ACHN (cell line): ENCODE measurements at regions not wholly inside any gene's neighbourhood (a gene's known extent, or its start where the extent isn't known, plus 50 kb on each side); places are given as distances from the start of the nearest gene placed in this dataset.
"Not testable (repeated sequence)": the region's sequence is repeated elsewhere in the genome, so short reads cannot be mapped to it uniquely, and the experiment has no call there.

ENCODE experiments used
- DNase-seq: peaks from one replicate; pipeline ENCODE4 v3.0.0-alpha.2; 2015
- in situ Hi-C: cut with HindIII; loops from 2 replicates; pipeline ENCODE4 v1.10.0; 2017; ENCODE audit warnings: low sequenced_read_pairs, low pct_ligation_motif_present, low pct_unique_long_range_greater_than_20kb

DNA sequence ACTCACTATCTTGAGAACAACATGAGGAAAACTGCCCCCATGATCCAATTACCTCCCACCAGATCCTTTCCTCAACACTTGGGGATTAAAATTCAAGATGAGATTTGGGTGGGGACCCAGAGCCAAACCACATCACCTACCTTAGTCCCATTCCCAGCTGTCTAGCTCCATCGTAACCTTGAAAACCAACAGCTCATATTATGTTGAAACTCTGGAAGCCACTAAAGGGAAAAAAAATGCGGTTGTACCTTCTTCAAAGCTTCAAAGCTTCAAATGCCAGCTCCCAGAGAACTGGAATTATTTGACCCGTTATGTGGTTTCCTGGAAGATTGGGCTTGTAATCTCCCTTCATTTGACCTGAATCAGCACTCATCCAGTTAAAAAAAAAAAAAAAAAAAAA, 223.1 kb upstream of the GPC6 start:
- DNase-seq = no peak
- in situ Hi-C loops = no loop called here

DNA sequence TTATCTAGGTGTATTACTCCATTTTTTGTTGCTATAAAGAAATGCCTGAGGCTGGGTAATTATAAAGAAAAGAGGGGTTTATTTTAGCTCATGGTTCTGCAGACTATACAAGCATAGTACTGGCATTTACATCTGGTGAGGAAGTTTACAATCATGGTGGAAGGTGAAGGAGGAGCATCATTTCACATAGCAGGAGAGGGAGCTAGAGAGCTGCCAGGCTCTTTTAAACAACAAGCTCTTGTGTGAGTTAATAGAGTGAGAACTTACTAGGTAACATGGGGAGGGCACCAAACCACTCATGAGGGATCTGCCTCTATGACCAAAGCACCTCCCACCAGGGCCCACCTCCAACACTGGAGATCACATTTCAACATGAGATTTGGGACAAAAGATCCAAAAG, 221.7 kb upstream of the GPC6 start:
- in situ Hi-C loops = no loop called here
- peak; percentile 13 for DNase-seq

DNA sequence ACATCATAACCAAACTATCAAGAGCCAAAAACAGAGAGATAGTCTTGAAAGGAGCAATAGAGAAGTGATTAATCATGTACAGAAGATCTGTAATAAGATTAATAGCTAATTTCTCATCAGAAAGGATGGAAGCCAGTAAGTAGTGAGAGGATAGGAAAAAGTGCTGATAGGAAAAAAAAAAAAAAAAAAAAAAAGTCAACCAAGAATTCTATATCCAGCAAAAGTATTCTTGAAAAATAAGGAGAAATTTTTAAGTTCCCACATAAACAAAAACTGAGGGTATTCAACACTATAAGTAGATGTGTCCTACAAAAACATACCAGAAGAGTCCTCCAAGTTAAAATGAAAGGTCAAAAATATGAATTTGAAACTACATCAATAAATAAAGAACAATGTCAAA, 218.7 kb upstream of the GPC6 start:
- DNase-seq = no peak
- in situ Hi-C loops = no loop called here

GRCh38 chr13:93017493-93018112, 209.0 kb upstream of the GPC6 start:
- in situ Hi-C loops = no loop called here
- DNase-seq = no peak

GRCh38 chr13:93023929-93024328, 202.7 kb upstream of the GPC6 start:
- no peak for DNase-seq
- in situ Hi-C loops = no loop called here

DNA sequence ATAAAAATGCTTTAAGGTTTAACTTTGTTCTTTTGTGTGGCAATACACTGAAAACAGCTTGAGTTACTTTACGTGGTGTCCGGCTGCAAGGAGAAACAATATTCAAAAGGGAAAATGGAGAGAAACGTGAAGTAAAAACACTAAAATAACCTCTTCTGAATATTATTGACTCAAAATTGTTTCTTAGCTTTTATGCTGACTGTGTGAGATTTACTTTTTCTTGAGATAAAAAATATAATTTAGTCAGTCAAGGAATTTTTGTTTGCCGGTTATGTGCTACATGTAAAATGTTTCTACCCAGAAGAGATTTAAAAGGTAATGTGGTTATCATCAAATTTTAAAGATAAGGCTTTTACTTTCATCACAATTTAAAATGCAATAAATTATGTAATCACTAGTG, 200.6 kb upstream of the GPC6 start:
- DNase-seq = no peak
- in situ Hi-C loops = no loop called here

DNA sequence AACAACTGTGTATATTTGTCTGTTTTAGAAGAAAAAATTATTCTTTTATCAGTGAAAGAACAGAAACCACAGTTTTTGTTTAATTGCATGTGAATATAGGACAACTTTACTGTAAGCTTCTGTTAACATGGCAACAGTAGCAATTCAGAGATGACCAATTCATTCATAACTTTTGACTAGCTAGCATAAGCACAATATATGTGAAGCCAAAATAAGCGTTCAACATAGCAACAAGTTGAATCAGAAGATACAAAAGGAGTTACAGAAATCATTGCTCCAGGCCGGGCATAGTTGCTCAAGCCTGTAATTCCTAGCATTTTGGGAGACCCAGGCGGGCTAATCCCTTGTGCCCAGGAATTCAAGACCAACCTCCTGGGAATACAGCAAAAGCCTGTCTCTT, 197.1 kb upstream of the GPC6 start:
- in situ Hi-C loops = no loop called here
- no peak for DNase-seq

GRCh38 chr13:93036380-93036779, 190.2 kb upstream of the GPC6 start:
- no peak for DNase-seq
- in situ Hi-C loops = no loop called here

DNA sequence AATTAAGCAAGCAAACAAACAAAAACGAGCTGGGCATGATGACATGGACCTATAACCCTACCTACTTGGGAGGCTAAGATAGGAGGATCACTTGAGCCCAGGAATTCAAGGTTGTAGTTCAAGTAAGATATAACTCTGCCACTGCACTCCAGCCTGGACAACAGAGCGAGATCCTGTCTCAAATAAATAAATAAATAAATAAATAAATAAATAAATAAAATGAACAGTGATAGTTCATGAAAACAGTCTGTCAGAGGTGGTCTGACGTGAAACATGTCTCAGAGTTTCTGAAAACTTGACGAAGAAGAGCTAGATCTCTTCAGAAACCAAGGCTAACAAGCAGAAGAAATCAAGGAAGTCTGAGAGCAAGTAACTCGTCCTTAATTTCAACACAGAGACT, 188.8 kb upstream of the GPC6 start:
- in situ Hi-C loops = no loop called here
- DNase-seq = no peak

- in situ Hi-C loops = no loop called here
- DNase-seq = no peak
Observed at GRCh38 chr13:93038187-93038586, 188.4 kb upstream of the GPC6 start.

DNA sequence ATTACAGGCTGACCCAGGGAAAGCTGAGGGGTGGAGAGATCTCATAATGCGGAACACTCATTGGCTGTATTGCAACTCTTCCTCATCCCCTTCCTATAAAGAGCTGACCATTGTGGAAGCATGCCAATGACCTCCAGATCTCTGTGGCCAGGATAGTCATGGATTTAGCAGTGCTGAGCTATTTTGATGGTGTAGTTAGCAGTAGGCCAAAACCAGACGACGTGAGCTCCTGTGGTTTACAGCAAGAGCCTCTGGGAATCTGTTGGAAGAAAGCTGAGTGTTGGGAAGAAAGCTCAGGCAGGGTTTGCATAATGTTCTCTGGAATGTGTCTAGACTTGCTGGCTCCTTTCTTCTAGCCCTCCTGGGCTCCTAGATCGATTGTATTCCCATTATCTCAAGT, 187.5 kb upstream of the GPC6 start:
- in situ Hi-C loops = no loop called here
- no peak for DNase-seq

GRCh38 chr13:93041566-93041965, 185.0 kb upstream of the GPC6 start:
- in situ Hi-C loops, DNase-seq: not testable (repeated sequence)

GRCh38 chr13:93045836-93046235, 180.8 kb upstream of the GPC6 start:
- DNase-seq = no peak
- in situ Hi-C loops = no loop called here

DNA sequence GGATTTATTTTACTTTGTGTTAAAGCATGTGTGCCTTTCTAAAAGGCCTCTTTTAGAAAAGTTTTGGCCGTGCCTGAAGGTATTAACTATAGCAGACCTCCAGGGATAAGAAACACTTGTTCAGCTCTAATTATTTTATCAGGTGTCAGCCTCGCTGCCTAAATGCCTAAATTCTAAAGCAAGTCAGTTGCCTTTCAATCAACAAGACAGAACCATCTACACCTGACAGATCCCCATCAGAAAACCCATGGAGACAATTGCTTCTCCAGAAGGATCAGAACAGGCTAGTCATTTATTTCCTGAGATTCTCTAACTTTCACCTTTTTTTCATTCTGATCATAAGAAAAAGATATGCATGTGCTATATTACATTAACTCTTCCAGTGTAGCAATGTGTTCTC, 171.4 kb upstream of the GPC6 start:
- no peak for DNase-seq
- in situ Hi-C loops = no loop called here

DNA sequence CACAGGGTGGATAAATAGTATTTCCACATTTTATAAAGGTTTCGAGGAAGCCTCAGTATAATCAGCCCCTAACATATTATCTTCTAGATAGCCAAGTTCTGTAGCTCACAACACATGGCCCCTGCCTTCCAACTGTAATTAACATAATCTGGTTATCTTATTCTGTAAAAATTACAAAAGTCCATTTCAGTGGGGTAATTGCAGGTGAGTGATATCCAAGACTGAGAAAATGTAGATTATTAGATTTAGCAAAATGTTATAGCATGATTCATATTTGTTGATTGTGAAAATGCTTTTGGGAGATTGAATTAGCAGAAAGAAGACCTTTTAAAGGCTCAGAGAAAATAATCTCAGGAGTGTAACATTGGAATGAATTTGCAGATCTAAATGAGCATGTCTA, 168.3 kb upstream of the GPC6 start:
- in situ Hi-C loops = no loop called here

DNA sequence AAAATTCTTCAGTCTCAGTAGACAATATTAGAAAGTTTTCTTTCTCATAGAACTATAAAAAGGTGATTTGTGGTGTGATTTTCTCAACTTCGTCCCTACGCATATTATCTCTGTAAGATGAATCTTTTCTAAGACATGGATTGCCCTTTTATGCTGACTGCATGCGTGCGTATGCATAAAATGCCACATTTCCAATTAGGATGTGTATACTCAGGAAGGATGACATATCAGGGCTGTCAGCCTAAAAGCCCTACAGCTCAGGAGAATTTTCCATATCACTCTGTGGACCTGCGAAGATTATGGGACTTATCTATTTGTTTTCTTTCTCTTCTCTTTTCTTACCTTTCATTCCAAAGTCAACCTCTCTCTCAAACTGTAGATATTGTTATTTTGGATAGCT, 166.5 kb upstream of the GPC6 start:
- in situ Hi-C loops = no loop called here
- DNase-seq = no peak

More for the DNA sequence above, 168.3 kb upstream of the GPC6 start:
- no peak for DNase-seq

- no peak for DNase-seq
- in situ Hi-C loops = no loop called here
Observed at GRCh38 chr13:93066187-93066586, 160.4 kb upstream of the GPC6 start.

DNA sequence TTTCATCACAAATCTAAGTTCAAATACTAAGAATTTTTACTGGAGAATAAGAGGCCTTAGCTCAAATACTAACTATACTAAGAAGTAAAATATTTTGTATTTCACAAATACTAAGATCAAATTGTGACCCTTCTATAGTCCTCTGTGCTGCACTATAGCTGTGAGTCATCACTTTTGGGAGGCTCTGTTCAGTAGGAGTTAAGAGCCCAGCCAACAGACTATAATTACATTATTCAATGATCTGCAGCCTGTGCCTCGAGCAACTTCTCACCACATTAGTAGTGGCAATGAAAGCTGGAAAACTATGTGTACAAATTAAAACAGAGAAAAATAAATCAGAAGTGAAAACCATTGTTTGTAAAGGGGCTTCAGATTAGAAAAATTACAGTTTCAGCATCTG, 147.3 kb upstream of the GPC6 start:
- DNase-seq = no peak

DNA sequence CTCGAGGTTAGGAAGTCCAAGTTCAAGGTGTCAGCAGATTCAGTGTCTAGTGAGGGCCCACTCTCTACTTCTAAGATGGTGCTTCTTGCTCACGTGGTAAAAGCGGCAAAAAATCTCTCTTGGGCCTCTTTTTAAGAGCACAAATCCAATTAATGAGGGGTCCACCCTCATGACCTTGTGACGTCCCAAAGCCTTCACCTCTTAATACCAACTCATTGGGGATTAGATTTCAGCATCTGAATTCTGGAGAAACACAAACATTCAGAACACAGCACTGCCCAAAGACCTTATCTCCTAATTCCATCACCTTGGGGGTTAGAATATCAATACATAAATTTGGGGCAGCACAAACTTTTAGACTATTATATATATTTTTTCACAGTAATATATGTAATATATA, 146.4 kb upstream of the GPC6 start:
- in situ Hi-C loops = no loop called here
- no peak for DNase-seq

More for the DNA sequence above, 147.3 kb upstream of the GPC6 start:
- in situ Hi-C loops = no loop called here

- in situ Hi-C loops = no loop called here
- no peak for DNase-seq
Observed at GRCh38 chr13:93080587-93080986, 146.0 kb upstream of the GPC6 start.

DNA sequence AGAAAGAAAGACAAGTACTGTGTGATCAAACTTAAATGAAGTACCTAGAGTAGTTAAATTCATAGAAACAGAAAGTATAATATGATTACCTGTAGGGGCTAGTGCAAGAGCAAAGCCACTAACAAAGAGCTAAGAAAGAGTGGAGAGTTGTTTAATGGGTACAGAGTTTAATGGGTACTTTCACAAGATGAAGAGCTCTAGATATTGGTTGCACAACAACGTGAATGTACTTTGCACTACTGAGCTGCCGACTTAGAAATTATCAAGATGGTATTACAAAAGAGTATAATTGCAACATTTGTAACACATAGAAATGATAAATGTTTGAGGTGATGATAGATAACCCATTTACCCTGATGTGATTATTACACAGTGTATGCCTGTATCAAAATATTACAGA, 140.3 kb upstream of the GPC6 start:
- DNase-seq = no peak
- in situ Hi-C loops = no loop called here
